Hematopoietic multipotent progenitor cell treated with erythropoietin and hydrocortisone succinate and interleukin-3 and kit ligand, for 6 days (in vitro differentiated cells): ENCODE measurements at regions not wholly inside any gene's neighbourhood (a gene's known extent, or its start where the extent isn't known, plus 50 kb on each side); places are given as distances from the start of the nearest gene placed in this dataset.
"Not testable (repeated sequence)": the region's sequence is repeated elsewhere in the genome, so short reads cannot be mapped to it uniquely, and the experiment has no call there.

Experiments used
- DNase-seq: peaks from one replicate; pipeline ENCODE4 v3.0.0-alpha.2; 2015

DNA sequence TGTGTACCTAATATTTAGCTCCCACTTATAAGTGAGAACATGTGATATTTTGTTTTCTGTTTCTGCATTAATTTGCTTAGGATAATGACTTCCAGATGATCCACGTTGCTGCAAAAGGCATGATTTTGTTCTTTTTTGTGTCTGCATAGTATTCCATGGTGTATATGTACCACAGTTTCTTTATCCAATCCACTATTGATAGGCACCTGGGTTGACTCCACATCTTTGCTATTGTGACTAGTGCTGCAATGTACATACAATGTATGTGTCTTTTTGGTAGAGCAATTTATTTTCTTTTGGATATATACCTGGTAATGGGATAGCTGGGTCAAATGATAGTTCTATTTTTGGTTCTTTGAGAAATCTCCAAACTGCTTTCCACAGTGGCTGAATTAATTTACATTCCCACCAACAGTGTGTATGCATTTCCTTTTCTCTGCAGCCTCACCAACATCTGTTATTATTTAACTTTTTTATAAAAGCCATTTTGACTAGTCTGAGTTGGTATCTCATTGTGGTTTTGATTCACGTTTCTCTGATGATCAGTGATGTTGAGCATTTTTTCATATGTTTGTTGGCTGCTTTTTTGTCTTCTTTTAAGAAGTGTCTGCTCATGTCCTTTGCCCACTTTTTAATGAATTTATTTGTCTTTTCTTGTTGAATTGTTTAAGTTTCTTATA lies 102.8 kb upstream of the GAS1 start:
- not testable (repeated sequence) for DNase-seq

DNA sequence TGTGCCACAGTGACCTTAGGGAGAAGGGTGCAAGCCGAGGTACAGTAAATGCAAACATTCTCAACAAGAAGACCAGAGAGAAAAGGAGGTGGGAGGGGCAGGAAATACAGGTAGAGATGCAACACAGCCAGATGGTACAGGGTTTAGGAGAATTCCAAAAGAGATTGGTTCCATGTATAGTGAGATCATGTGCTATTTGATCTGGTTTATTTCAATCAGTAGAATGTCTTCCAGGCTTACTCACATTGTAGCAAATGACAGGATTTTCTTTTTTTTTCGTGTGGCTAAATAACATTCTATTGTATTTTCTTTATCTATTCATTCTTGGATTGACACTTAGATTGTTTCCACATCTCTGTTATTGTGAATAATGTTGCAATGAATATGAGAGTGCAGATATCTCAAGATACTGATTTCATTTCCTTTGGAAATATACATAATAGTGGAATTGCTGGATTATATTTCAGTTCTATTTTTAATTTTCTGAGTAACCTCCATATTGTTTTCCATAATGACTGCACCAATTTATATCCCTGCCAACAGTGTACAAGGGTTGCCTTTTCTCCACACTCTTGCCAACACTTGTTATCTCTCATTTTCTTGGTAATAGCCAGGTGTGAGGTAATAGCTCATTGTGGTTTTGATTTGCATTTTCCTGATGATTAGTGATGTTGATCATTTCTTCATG lies 107.8 kb upstream of the GAS1 start:
- DNase-seq: no peak

DNA sequence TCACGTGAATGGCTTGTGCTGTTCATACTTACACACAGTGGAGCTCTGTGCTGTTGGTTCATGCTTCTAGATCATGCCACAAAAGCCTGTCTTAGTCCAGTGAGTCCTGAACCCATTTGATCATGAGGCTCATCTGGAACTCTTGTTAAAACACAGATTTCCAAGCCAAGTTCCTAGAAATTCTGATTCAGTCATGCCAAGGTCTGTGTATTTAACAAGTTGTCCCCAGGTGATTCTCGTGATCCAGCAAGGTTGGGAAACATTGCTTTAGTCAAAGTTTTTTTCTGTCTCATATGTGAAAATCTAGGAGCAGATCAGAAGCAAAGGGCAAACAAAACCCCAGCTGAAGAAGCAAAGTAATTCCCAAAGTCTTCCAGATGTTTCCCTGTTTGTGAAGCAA lies 112.5 kb upstream of the GAS1 start:
- no peak for DNase-seq

DNA sequence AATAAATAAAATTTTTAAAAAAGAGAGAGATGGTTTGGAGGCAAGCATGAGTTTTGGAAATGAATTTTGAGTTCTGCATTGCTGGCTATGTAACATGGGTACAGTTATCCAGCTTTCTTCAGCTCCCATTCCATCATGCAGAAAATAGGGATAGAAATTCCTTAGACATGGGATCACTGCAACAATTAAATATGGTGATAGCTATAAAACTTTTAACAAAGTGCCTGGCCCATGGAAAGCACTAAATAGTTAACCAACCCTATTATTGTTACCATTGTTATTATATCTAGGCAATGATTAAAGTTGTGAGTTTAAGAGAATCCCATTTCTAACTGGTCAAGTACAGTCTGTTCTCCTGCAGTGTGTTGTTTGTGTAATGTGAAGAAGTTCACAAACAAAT lies 115.4 kb upstream of the GAS1 start:
- DNase-seq: no peak

DNA sequence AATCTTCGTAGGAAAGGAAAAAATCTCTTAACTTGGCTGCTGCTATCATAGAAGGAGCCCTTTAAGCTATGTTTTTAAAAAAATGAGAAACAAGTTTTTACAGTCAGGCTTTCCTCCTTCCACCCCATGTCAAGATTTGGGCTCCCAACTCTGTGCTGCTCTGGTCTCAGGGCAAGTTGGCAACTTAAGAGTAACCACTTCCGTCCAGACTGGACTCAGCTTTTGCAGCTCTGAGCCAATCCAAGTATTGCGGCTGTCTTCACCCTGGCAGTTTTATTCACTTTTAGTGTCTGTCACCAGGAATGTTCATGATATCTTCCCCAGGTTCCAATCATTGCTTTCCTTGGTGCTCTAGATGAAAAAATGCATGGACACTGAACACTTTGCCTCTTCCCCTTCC lies 115.9 kb upstream of the GAS1 start:
- DNase-seq: no peak

DNA sequence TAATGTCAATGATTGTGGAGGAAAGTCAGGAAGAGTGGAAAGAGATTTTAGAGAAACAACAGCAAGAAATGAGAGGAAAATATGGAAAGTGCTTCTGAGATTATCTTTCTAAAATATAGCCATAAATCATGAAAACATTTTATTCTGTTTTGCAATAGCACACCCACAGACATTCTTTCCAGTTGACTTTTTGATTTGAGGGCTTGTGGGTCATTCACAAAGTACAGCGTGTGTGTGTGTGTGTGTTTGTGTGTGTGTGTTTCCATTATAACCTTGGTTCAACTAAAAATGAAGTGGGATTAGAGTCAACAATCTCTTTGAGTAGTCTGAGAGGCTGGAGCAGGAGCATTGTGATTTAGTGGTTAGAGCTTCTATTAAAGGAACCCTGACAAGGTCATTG lies 116.6 kb upstream of the GAS1 start:
- no peak for DNase-seq

DNA sequence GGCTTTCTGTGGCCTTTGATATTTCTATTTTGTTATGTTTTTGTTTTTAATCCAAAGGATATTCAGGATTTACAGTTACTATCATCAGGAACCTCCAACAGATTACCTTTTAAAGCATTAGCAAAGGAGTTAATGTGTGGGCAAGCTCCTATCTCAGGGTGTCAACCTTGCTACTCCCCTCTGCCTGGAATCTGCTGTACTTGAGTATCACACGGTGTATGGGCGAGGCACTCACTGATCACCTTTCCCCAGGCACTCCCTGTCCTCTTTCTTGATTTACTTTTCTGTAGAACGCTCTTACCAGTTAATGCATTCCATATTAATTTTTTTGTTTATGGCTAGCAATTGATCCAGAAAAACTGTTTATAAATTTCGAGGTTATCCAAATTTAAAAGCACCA lies 117.0 kb upstream of the GAS1 start:
- no peak for DNase-seq

DNA sequence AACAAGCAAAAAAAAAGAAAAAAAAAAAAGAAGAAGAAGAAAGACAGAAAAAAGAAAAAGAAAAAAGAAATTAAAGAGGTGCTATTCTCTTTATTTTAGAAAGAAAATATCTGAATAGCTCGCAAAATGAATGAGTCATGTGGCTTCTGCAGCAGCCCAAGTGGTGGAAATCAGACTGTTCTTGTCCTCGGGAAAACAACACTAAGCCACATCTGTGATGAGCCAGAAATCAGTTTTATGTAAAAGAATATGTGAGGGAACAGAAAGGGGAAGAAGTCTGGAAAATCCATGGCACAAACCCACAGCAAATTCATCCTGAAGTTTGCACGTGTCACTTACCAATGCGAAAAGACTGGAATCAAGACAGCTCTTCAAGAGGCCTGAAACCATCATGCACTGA lies 118.7 kb upstream of the GAS1 start:
- no peak for DNase-seq

DNA sequence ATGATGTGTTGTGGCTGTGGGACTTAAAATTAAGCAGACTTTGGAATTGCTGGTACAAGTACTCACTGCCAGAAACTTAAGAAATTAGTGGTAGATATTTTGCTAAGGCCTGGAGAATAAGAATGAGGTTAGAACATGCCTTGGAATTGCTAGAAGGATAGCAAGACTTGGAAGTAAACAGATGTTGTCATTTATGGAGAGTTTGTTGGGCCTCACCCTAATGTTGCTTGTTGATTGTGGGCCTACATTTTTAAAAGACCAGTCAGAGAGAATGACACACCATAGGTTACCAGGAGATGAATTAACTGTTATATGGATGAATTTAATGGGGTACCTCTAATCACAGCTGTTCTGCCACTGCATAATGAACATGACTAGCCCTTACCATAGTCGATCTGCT lies 120.1 kb upstream of the GAS1 start:
- no peak for DNase-seq

DNA sequence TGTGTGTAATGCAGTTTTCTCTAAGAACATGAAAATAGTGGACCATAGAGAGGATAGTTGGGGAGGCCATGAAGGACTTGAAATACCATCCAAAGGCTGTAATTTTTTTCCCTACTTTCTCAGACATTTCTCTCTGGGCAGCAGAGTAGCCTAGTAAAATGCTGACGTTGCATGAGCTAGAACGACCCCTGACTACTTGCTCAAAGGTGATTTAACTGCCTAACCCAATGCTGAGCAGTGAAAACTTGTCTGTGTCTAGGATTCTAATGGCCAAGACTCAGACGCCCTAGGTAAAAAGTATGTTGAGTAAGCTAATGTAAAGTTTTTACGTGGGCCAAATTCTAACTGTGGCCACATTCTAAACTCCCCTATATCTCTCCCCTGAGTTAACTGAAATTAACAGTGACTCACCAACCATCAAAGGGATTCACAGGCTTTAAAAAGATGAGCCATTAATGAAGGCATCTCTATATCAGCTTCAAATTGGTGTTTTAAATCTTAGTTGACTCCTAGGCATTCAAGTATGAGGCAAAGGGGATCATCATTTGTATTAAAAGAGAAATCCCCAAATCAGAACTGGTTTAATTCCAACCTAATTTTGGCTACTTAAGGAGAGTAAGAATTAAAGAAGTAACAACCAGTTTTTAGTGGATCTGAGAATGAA lies 121.0 kb upstream of the GAS1 start:
- DNase-seq: no peak

DNA sequence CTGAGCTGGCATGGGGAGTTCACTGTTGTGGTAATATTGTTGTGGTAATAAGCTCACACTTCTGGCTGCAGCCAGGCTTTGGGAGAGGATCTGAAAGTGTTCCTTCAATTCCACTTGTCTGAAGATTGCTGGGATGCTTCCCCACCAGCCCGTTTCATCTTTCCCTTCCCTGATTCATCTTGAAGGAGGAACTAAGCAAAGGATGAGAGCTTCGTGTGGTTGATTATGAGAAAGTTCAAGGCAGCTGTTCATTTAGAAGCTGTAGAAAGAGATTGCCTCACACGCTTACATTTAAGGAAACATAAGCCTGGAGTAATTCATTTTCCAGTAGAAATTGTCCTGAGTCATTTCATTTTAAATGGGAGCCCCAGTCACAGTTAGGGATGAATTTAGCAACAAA lies 122.4 kb upstream of the GAS1 start:
- no peak for DNase-seq

DNA sequence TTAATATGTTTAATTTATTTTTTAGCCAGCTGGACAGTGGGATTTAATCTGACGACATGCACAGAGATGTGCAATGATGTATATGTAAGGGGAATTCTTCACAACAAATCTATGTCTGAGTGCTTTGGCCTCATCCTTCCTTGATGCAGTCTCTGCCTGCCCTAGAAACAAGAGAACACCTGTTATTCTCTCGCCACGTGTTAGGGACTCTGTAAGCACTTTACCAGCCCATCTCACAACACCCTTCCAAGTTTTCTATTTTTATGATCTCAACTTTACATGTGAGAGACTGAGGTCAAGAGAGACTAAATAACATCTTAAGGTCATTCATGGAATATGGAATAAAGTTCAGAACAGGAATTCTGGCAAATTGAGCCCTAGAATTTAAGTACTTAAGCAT lies 123.0 kb upstream of the GAS1 start:
- DNase-seq: no peak

DNA sequence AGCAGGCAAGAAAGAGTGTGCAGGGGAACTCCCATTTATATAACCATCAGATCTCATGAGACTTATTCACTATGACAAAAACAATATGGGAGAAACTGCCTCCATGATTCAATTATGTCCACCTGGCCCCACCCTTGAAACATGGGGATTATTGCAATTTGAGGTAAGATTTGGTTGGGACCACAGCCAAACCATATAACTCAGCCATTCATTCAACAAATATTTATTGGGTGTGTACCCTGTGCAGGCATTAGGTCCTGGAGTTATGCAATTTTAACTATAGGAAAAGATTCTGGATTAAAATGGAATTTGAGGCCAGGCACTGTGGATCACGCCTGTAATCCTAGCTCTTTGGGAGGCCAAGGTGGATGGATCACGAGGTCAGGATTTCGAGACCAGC lies 124.2 kb upstream of the GAS1 start:
- no peak for DNase-seq

DNA sequence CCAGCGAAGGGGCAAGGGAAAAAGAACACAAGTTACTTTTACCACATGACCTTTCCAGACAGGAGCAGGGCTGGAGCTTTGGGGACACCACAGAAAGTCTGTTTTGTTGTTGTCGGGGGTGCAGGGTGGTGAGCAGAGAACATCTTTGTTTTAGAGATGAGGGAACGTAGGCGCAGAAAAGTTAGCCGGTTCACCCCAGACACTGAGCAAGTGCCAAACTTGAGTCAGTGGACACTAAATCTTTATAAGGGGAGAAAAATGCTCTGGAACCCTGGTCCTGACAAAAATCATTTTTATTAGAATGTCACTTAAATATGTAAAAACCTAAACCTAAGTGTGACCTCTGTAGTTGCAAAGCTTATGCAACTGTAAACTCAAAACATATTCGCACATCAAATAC lies 126.4 kb upstream of the GAS1 start:
- no peak for DNase-seq

DNA sequence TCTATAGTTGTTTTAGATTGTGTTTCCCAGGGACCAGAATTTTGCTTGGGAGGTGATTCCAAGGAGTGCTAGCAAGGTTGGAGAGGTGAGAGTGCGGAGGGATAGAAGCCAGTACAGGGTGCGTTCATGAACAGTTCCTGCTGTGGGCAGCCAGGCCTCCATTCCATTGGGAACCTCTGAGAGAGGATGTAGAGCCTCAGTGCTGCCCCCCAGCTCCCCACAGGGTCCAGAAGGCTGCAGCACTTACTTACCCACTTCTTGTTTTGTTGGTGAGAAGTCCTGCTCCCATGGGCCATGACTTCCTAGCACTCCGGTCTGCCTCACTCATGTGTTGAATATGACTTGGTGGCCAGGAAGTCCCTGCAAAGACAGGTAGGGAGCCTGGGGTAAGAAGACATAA lies 128.2 kb upstream of the GAS1 start:
- DNase-seq: no peak

DNA sequence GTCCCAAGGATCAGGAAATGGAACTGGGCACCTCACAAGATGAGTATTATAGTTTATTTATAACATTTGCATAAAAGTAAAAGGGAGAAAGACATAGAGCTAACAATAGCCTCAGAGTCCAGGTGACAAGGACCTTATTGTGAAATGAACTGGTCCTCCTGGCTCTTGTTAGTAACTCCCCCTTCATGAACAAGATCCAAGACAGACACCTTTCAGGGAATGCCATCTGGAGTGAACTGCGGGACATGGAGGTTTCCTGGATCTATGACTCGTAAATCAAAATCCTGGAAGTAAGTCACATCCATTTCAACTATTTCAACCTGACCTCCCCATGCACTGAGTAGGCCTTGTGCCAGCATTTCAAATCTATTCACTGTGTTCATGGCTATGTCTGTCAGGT lies 129.5 kb upstream of the GAS1 start:
- no peak for DNase-seq

DNA sequence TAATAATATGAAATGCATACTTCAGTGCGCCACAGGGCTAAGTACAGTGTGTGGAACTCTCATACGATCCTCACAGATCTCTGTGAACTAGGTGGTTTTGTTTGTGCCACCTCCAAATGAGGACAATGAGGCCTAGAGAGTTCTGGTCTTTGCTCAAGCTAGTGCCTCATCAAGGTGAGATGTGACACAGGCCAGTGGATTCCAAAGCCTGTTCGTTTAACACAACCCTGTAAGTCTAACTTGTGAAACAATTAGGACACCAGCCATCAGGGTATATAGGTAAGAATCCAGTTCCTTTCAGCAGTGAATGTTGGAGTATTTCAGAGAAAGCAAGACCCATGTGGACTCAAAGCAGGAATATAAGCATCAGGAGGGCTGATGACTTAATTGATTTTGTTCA lies 130.7 kb upstream of the GAS1 start:
- DNase-seq: no peak

DNA sequence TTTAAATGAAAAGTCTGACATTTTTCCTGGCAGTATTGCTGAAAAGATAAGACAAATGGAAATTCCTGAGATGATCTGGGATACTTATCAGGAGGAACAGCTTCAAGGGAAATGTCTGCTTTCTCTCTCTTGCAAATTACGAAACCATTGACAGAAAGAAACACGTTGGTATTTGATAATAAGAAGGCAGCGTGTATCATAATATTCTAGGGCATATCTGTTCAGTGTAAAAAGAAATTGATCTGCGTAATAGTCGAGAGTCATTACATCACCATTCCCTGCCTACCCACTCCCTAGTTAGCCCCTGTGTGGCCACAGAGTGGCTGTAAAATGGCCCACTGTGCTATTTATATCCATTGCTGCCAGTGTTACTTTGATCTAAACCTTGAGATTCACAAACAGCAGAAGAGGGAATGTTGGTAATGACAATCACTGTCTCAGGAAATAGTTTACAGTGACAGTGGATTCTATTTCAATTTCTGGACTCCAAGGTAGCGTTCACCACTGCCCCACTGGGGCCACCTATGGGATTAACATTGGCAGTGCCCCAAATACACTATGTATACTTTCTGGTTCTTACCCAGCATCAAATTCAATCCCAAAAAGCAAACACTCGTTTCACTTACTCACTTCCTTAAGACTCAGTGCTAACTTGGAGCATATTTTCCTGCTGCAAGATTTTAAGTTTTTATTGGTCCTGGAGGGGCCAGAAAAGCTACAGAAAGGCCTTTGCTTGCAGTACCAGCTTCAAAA lies 133.4 kb upstream of the GAS1 start:
- peak; percentile 8 for DNase-seq

DNA sequence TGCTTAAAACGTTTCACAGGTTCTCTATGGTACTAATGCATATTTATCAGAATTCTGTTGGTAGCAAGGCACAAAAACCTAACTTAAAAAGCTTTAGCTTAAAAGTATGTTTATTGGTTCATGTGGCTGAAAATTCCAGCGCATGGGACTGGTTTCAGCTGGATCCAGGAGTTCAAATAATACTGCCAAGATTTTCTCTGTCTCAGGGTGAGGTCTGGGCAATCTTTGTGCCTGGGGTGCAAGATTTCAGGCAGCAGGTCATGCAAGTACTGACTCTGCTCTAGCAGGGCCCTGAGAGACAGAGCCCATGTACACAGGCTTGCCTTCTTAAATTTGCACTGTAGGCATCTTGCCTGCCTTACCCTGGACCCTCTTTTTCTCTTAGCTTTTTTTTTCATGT lies 134.2 kb upstream of the GAS1 start:
- no peak for DNase-seq

DNA sequence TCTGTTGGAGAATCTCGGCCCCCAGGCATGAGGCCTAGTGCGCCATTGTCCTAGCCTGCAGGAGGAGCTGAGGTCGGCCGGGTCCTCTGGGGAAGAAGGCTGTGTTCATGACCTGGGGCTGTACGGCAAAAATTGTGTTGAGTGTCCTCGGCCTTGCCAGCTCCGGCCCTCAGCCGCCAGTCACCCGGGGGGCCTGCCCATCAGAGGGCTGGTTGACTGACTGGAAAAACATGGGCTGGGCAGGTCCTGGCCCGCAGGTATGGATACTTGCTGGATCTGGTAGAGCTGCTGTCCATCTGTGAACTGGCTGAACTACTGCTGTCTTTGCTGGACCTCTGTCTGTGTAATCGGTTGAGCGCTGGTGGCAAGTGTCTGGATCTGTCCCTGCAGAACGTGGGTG lies 136.7 kb upstream of the GAS1 start:
- DNase-seq: no peak

DNA sequence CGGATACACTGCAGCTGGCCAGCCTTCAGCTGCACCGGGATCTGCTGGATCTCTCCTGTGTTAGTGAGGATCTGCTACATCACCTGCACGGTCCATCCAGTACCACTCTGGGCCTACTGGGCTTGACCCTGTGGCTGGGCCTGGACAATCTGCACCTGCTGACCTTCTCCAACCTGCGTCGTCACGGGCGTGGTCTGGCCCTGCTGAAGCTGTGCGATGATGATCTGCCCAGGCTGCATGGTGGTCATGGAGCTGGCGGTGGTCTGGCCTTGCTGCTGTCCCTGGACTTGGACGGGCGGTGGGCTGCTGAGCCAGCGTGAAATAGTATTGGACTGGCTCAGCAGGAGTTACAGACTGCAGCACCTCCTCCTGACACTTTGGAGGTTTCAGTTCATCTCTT lies 137.1 kb upstream of the GAS1 start:
- no peak for DNase-seq

DNA sequence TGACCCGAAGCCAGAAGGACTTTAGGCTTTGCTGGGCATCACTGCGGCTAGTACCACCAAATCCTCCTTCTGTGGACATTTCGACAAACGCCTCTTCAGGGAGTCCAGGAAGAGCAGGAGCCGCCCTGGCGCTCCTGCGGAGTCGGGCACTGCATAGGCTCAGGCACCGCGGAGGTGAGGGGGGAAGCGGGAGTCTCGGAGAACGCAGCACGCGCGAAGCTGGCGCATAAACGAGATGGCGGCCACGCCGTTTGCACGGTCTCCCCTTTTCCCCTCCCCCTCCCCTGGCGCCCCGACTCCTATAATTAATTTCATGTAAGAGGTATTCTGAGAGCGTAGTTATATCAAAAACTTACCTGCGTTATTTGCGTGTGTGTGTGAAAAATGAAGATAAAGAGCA lies 137.8 kb upstream of the GAS1 start:
- DNase-seq: no peak

DNA sequence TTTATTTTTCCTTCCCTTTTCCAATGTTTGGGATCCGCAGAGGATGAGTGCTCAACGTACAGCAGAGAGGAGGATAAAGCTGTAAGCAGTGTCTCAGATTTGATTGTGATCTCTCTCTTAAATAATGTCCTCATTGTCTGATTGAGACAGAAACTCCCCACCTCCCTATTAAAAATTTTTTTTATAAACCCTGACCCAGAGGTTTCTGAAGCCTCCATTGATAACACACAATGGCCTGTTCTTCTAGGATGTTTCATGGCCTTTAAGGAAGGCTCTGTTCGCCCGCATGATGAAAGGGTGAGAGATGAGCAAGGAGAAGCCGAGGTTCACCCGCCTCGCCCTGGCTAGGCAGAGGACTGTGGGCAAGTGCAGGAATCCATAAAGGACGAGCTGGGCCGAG lies 138.2 kb upstream of the GAS1 start:
- DNase-seq: no peak
